SK-N-SH (cell line): ENCODE measurements at regions not wholly inside any gene's neighbourhood (a gene's known extent, or its start where the extent isn't known, plus 50 kb on each side); places are given as distances from the start of the nearest gene placed in this dataset.

Experiments used
- CTCF ChIA-PET: fragments of 300-600, 350-600 bp; formaldehyde crosslinking; extraction: SDS; loops from one replicate; lab custom pipeline; 2021; lab: Yijun Ruan, JAX
- POLR2A ChIA-PET: fragments of 350-600 bp; sonication (Branson Sonifier 250); formaldehyde crosslinking; extraction: SDS; loops from one replicate; lab custom pipeline; 2020; ENCODE audit warnings: antibody characterized with exemption, inconsistent platforms; lab: Yijun Ruan, JAX
- DNase-seq: peaks from one replicate; pipeline ENCODE4 v3.0.0; 2012
- H2AFZ ChIP-seq: fragments of 200-600 bp; sonication (generic); 2 replicates; pipeline ENCODE4 v1.8.1; 2016; ENCODE audit warnings: antibody characterized with exemption, mild to moderate bottlenecking, low read depth
- H3F3A ChIP-seq: fragments of 200-600 bp; sonication (generic); replicated peaks from 2 replicates; pipeline ENCODE3; 2016; ENCODE audit warnings: antibody characterized with exemption, mild to moderate bottlenecking; ENCODE audit not compliant: insufficient read depth
- H3K27ac ChIP-seq, 2 experiments: fragments of 200-500 bp in 1 of 2; fragments of 200-600 bp in 1 of 2; sonication (Bioruptor generic) in 1 of 2; sonication (generic), shearing (Covaris generic) in 1 of 2; 2 replicates each; pipeline versions ENCODE4 v1.5.1 to v1.6.1; 2014 to 2016; ENCODE audit warnings: low read depth in 2 of 2, inconsistent platforms in 1 of 2, low read length in 1 of 2, mild to moderate bottlenecking in 1 of 2, mixed read lengths in 1 of 2
- H3K27me3 ChIP-seq: fragments of 200-600 bp; sonication (generic), shearing (Covaris generic); 2 replicates; pipeline ENCODE4 v1.6.1; 2016; ENCODE audit warnings: mixed run types; ENCODE audit not compliant: insufficient read depth
- H3K36me3 ChIP-seq, 2 experiments: fragments of 200-500 bp in 1 of 2; fragments of 200-600 bp in 1 of 2; sonication (Bioruptor generic) in 1 of 2; sonication (generic) in 1 of 2; replicated peaks in 1 of 2; 2 replicates each; pipeline versions ENCODE3 to v1.5.1; 2014 to 2016; ENCODE audit warnings: low read length in 1 of 2, mild to moderate bottlenecking in 1 of 2; ENCODE audit not compliant: insufficient read depth in 2 of 2, control insufficient read depth in 1 of 2
- H3K4me1 ChIP-seq, 2 experiments: fragments of 200-500 bp in 1 of 2; fragments of 200-600 bp in 1 of 2; sonication (Bioruptor generic) in 1 of 2; sonication (generic), shearing (Covaris generic) in 1 of 2; 2 replicates each; pipeline versions ENCODE4 v1.5.1 to v1.6.1; 2014 to 2016; ENCODE audit warnings: low read depth in 1 of 2, low read length in 1 of 2, mixed run types in 1 of 2; ENCODE audit not compliant: insufficient read depth in 2 of 2, control insufficient read depth in 1 of 2
- H3K4me2 ChIP-seq: fragments of 200-600 bp; sonication (generic), shearing (Covaris generic); 2 replicates; pipeline ENCODE4 v1.6.1; 2017; ENCODE audit warnings: mixed run types
- H3K4me3 ChIP-seq, 2 experiments: fragments of 200-500 bp in 1 of 2; fragments of 200-600 bp in 1 of 2; sonication (Bioruptor generic) in 1 of 2; sonication (generic), shearing (Covaris generic) in 1 of 2; 2 replicates each; pipeline versions ENCODE4 v1.5.1 to v1.8.1; 2014 to 2016; ENCODE audit warnings: low read depth in 2 of 2, inconsistent platforms in 1 of 2, low read length in 1 of 2, mild to moderate bottlenecking in 1 of 2, mixed read lengths in 1 of 2, moderate library complexity in 1 of 2
- H3K79me2 ChIP-seq: fragments of 200-600 bp; sonication (generic); 2 replicates; pipeline ENCODE4 v1.8.1; 2017; ENCODE audit warnings: mild to moderate bottlenecking; ENCODE audit not compliant: insufficient read depth
- H3K9ac ChIP-seq: fragments of 200-600 bp; sonication (generic); 2 replicates; pipeline ENCODE4 v1.6.1; 2017; ENCODE audit warnings: mixed run types
- H3K9me2 ChIP-seq: fragments of 200-600 bp; sonication (generic); 2 replicates; pipeline ENCODE4 v1.6.1; 2017; ENCODE audit warnings: mixed run types
- H3K9me3 ChIP-seq: fragments of 200-600 bp; sonication (generic); 2 replicates; pipeline ENCODE4 v1.6.1; 2017; ENCODE audit warnings: mixed run types, mild to moderate bottlenecking, moderate library complexity
- H4K20me1 ChIP-seq: fragments of 200-600 bp; sonication (generic); 2 replicates; pipeline ENCODE4 v1.6.1; 2017; ENCODE audit warnings: mild to moderate bottlenecking, mixed run types; ENCODE audit not compliant: insufficient read depth
- EZH2phosphoT487 ChIP-seq: fragments of 200-600 bp; sonication (generic); IDR thresholded peaks from 2 replicates; pipeline ENCODE4 v1.6.1; 2017; ENCODE audit warnings: low read depth, mixed run types, mild to moderate bottlenecking, antibody characterized with exemption, moderate library complexity, borderline replicate concordance
- FOXM1 ChIP-seq: IDR thresholded peaks from 2 replicates; pipeline ENCODE4 v1.4.0; 2012; ENCODE audit warnings: low read depth, mild to moderate bottlenecking
- PBX3 ChIP-seq: IDR thresholded peaks from 2 replicates; pipeline ENCODE4; 2012
- RAD21 ChIP-seq: IDR thresholded peaks from 2 replicates; pipeline ENCODE4 v1.6.1; 2012; ENCODE audit warnings: mild to moderate bottlenecking, low read length
- TAF1 ChIP-seq: IDR thresholded peaks from 2 replicates; pipeline ENCODE4 v1.6.1; 2012; ENCODE audit warnings: low read depth, mild to moderate bottlenecking, low read length, moderate library complexity, borderline replicate concordance
- USF2 ChIP-seq: fragments of 150-350 bp; IDR thresholded peaks from 2 replicates; pipeline ENCODE4 v1.6.1; 2017; ENCODE audit warnings: antibody characterized with exemption, low read length, low read depth, borderline replicate concordance
- YY1 ChIP-seq: IDR thresholded peaks from 2 replicates; pipeline ENCODE4 v1.4.0; 2012; ENCODE audit warnings: low read depth, mild to moderate bottlenecking
- WGBS: methylation state at CpG from one replicate; pipeline ENCODE4 v1.1.6; 2017; ENCODE audit warnings: low lambda C conversion rate; 5-methylcytosine and 5-hydroxymethylcytosine counted together
- TF ChIP-seq, protein P1 (sequence below): IDR thresholded peaks from 2 replicates; pipeline ENCODE4 v1.6.1; 2012; ENCODE audit warnings: mild to moderate bottlenecking, low read depth, low read length, moderate library complexity
- TF ChIP-seq, protein P2 (sequence below): fragments of 200-600 bp; sonication (generic); IDR thresholded peaks from 2 replicates; pipeline ENCODE4 v1.6.1; 2017; ENCODE audit warnings: antibody characterized with exemption, mild to moderate bottlenecking, moderate library complexity

DNA sequence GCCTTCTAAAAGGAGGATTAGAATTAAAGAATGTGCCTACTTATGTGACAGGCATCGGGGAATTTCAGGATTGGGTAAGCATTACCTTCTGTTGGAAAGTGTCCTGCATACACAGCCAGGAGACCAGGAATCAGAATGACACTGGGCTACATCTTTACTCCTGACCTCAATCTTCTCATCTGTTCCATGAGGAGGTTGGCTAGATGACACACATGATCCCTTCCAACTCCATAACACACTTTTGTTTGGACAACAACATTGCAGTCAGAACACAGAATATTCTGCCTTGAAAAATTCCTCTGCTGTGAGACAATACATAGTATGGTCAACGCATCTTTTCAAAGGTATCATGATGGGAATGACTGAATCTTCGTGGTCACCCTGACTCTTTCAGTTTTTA, 1281.2 kb upstream of the SORCS1 start:
- no peaks in the 10 kb centered on the region for H3K4me1 ChIP-seq
- WGBS, result 66% methylated on average over 3 of the region's 3 CpGs
- no peak overlapping the region for H3K27ac ChIP-seq
- no peaks in the 10 kb centered on the region for H3K9me2 ChIP-seq
- H3K27me3 ChIP-seq, result no peaks in the 10 kb centered on the region
- no peak overlapping the region for H3K9ac ChIP-seq
- no peaks in the 10 kb centered on the region for H3K36me3 ChIP-seq
- H3K4me3 ChIP-seq, result no peak overlapping the region
- no peak overlapping the region for H3K4me2 ChIP-seq
- POLR2A ChIA-PET, result no interaction called here
- TF ChIP-seq RAD21 (no peak), TAF1 (no peak), EZH2phosphoT487 (no peak), PBX3 (no peak), YY1 (no peak)
- H3K79me2 ChIP-seq, result no peaks in the 10 kb centered on the region
- H3F3A ChIP-seq, result no peaks in the 10 kb centered on the region
- no peak for DNase-seq
- CTCF ChIA-PET, result no interaction called here
- no peaks in the 10 kb centered on the region for H4K20me1 ChIP-seq
- no peak overlapping the region for H2AFZ ChIP-seq
- H3K9me3 ChIP-seq, result no peaks in the 10 kb centered on the region

DNA sequence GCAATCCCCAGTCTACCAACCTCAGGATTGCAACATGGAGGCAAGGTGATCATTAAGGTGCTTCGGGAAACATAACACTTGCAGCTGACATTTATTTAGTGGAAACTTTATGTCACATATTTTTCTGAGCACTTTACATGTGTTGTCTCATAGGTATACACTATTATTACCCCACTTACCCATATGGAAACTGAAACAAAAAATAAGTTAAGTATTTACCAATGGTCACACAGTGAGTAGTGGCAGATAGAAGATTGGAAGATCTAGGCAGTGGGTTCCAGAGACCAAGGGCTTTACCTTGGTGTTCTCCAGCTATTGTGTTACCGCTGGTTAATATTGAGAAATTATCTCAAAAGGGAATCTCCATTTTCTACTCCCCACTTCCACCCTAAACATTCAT, 1279.1 kb upstream of the SORCS1 start:
- H3K27ac ChIP-seq, result no peak overlapping the region
- H3K4me3 ChIP-seq, result no peak overlapping the region
- H3K9me3 ChIP-seq, result no peaks in the 10 kb centered on the region
- no peak overlapping the region for H2AFZ ChIP-seq
- H3K9ac ChIP-seq, result no peak overlapping the region
- no peaks in the 10 kb centered on the region for H3K9me2 ChIP-seq
- CTCF ChIA-PET, result no interaction called here
- 68% methylated on average over 2 of the region's 2 CpGs for WGBS
- no peaks in the 10 kb centered on the region for H3K36me3 ChIP-seq
- H3K27me3 ChIP-seq, result no peaks in the 10 kb centered on the region
- POLR2A ChIA-PET, result no interaction called here
- TF ChIP-seq USF2, result no peak
- TF ChIP-seq FOXM1, result no peak
- TF ChIP-seq PBX3, result no peak
- H3K79me2 ChIP-seq, result no peaks in the 10 kb centered on the region
- no peak for DNase-seq
- peaks cover 0 to 4% of the 10 kb centered on the region in 2 experiments; a peak in 2 of 4 replicates for H3K4me1 ChIP-seq
- H3F3A ChIP-seq, result no peaks in the 10 kb centered on the region
- H3K4me2 ChIP-seq, result no peak overlapping the region
- no peaks in the 10 kb centered on the region for H4K20me1 ChIP-seq

DNA sequence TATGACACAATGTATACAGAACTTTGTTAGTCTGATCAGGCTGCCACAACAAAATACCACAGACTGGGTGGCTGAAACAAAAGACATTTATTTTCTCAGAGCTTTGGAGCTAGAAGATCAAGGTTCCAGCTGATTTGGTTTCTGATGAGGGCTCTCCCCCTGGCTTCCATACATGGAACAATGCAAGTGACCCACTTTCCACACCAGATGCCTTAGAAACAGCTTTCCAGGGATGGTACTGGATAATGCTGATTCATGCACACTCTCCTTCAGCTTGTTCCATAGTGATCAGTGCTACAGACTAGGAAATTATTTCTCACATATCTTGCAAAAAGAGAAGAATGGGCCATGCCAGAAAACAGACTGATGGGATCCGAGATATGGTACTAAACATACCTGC, 1274.9 kb upstream of the SORCS1 start:
- Histone ChIP-seq H3K27me3 (no peaks in the 10 kb centered on the region), H3K79me2 (no peaks in the 10 kb centered on the region), H3K4me3 (no peak overlapping the region), H3K4me2 (no peak overlapping the region), H2AFZ (no peak overlapping the region), H4K20me1 (no peaks in the 10 kb centered on the region), H3K4me1 (peaks cover 0 to 4% of the 10 kb centered on the region in 2 experiments; a peak in 2 of 4 replicates), H3F3A (no peaks in the 10 kb centered on the region), H3K9ac (no peak overlapping the region)
- POLR2A ChIA-PET, result no interaction called here
- CTCF ChIA-PET, result interaction anchor here (1.5 to 2.4 kb wide), 2 partner anchors 10 to 235 kb away, joined by 5 to 7 read pairs; no protein-coding TSS in a partner anchor
- peak; percentile 42 for TF ChIP-seq RAD21
- TF ChIP-seq, protein P1, sequence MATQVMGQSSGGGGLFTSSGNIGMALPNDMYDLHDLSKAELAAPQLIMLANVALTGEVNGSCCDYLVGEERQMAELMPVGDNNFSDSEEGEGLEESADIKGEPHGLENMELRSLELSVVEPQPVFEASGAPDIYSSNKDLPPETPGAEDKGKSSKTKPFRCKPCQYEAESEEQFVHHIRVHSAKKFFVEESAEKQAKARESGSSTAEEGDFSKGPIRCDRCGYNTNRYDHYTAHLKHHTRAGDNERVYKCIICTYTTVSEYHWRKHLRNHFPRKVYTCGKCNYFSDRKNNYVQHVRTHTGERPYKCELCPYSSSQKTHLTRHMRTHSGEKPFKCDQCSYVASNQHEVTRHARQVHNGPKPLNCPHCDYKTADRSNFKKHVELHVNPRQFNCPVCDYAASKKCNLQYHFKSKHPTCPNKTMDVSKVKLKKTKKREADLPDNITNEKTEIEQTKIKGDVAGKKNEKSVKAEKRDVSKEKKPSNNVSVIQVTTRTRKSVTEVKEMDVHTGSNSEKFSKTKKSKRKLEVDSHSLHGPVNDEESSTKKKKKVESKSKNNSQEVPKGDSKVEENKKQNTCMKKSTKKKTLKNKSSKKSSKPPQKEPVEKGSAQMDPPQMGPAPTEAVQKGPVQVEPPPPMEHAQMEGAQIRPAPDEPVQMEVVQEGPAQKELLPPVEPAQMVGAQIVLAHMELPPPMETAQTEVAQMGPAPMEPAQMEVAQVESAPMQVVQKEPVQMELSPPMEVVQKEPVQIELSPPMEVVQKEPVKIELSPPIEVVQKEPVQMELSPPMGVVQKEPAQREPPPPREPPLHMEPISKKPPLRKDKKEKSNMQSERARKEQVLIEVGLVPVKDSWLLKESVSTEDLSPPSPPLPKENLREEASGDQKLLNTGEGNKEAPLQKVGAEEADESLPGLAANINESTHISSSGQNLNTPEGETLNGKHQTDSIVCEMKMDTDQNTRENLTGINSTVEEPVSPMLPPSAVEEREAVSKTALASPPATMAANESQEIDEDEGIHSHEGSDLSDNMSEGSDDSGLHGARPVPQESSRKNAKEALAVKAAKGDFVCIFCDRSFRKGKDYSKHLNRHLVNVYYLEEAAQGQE, result no peak
- TF ChIP-seq, protein P2, sequence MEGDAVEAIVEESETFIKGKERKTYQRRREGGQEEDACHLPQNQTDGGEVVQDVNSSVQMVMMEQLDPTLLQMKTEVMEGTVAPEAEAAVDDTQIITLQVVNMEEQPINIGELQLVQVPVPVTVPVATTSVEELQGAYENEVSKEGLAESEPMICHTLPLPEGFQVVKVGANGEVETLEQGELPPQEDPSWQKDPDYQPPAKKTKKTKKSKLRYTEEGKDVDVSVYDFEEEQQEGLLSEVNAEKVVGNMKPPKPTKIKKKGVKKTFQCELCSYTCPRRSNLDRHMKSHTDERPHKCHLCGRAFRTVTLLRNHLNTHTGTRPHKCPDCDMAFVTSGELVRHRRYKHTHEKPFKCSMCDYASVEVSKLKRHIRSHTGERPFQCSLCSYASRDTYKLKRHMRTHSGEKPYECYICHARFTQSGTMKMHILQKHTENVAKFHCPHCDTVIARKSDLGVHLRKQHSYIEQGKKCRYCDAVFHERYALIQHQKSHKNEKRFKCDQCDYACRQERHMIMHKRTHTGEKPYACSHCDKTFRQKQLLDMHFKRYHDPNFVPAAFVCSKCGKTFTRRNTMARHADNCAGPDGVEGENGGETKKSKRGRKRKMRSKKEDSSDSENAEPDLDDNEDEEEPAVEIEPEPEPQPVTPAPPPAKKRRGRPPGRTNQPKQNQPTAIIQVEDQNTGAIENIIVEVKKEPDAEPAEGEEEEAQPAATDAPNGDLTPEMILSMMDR, result peak; percentile 25; the same call in 1 of the 2 replicates
- TF ChIP-seq, all 33 proteins: peak for 2
- WGBS, result 52% methylated on average over 1 of the region's 1 CpG
- Histone ChIP-seq H3K9me3 (no peaks in the 10 kb centered on the region), H3K9me2 (no peaks in the 10 kb centered on the region), H3K36me3 (no peaks in the 10 kb centered on the region), H3K27ac (no peak overlapping the region)
- no peak for DNase-seq
